PC-9 (cell line): ENCODE measurements at regions not wholly inside any gene's neighbourhood (a gene's known extent, or its start where the extent isn't known, plus 50 kb on each side); places are given as distances from the start of the nearest gene placed in this dataset.

Experiments
- EZH2 ChIP-seq: fragments of 200-600 bp; sonication (generic); IDR thresholded peaks from 2 replicates; pipeline ENCODE4 v1.8.0; 2017; ENCODE audit warnings: antibody characterized with exemption, low read depth
- TF ChIP-seq, protein P1 (sequence below): fragments of 200-600 bp; sonication (generic); conservative IDR thresholded peaks from 2 replicates; pipeline ENCODE4 v1.6.1; 2017; ENCODE audit warnings: mixed run types, antibody characterized with exemption, mild to moderate bottlenecking, moderate library complexity

GRCh38 chr4:171448358-171448757 is 364.8 kb upstream of the GALNTL6 start:
- TF ChIP-seq, protein P1, sequence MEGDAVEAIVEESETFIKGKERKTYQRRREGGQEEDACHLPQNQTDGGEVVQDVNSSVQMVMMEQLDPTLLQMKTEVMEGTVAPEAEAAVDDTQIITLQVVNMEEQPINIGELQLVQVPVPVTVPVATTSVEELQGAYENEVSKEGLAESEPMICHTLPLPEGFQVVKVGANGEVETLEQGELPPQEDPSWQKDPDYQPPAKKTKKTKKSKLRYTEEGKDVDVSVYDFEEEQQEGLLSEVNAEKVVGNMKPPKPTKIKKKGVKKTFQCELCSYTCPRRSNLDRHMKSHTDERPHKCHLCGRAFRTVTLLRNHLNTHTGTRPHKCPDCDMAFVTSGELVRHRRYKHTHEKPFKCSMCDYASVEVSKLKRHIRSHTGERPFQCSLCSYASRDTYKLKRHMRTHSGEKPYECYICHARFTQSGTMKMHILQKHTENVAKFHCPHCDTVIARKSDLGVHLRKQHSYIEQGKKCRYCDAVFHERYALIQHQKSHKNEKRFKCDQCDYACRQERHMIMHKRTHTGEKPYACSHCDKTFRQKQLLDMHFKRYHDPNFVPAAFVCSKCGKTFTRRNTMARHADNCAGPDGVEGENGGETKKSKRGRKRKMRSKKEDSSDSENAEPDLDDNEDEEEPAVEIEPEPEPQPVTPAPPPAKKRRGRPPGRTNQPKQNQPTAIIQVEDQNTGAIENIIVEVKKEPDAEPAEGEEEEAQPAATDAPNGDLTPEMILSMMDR = no peak
- no peak for TF ChIP-seq EZH2
